ENCODE measurements at regions not wholly inside any gene's neighbourhood (a gene's known extent, or its start where the extent isn't known, plus 50 kb on each side); places are given as distances from the start of the nearest gene placed in this dataset.
"Not testable (repeated sequence)": the region's sequence is repeated elsewhere in the genome, so short reads cannot be mapped to it uniquely, and the experiment has no call there.

GRCh38 chr10:62985807-62986600, 147.1 kb upstream of the NRBF2 start:
- TF ChIP-seq CTCF (IDR thresholded peaks at IDR 0.05; ENCODE audit: low read depth, low read length): no peak
- Histone ChIP-seq H3K4me3 (ENCODE audit: low read depth, low read length) (no peak overlapping the region), H3K27me3 (ENCODE audit: insufficient read depth, low read depth, severe bottlenecking) (peaks cover 42% of the 10 kb centered on the region), H3K9me3 (ENCODE audit: severe bottlenecking) (no peaks in the 10 kb centered on the region), H3K27ac (no peak overlapping the region), H3K36me3 (no peaks in the 10 kb centered on the region)
- no peak for DNase-seq

- Histone ChIP-seq H3K4me3 (ENCODE audit: low read depth, low read length) (no peak overlapping the region), H3K9me3 (ENCODE audit: severe bottlenecking) (no peaks in the 10 kb centered on the region), H3K27ac (no peak overlapping the region), H3K27me3 (ENCODE audit: insufficient read depth, low read depth, severe bottlenecking) (peaks cover 27% of the 10 kb centered on the region), H3K36me3 (no peaks in the 10 kb centered on the region)
- no peak for TF ChIP-seq CTCF (IDR thresholded peaks at IDR 0.05; ENCODE audit: low read depth, low read length)
- no peak for DNase-seq
Measured at GRCh38 chr10:62981096-62981495, 152.0 kb upstream of the NRBF2 start.

- no peak for TF ChIP-seq CTCF (IDR thresholded peaks at IDR 0.05; ENCODE audit: low read depth, low read length)
- Histone ChIP-seq H3K36me3 (no peaks in the 10 kb centered on the region), H3K27ac (no peak overlapping the region), H3K4me3 (ENCODE audit: low read depth, low read length) (no peak overlapping the region), H3K9me3 (ENCODE audit: severe bottlenecking) (no peaks in the 10 kb centered on the region), H3K27me3 (ENCODE audit: insufficient read depth, low read depth, severe bottlenecking) (peaks cover 25% of the 10 kb centered on the region)
- DNase-seq: no peak
Measured at GRCh38 chr10:62980687-62981086, 152.4 kb upstream of the NRBF2 start.

- no peaks in the 10 kb centered on the region for H3K9me3 ChIP-seq (ENCODE audit: severe bottlenecking)
- no peak overlapping the region for H3K4me3 ChIP-seq (ENCODE audit: low read depth, low read length)
- peaks cover 27% of the 10 kb centered on the region for H3K27me3 ChIP-seq (ENCODE audit: insufficient read depth, low read depth, severe bottlenecking)
- H3K27ac ChIP-seq: no peak overlapping the region
- H3K36me3 ChIP-seq: no peaks in the 10 kb centered on the region
- TF ChIP-seq CTCF (IDR thresholded peaks at IDR 0.05; ENCODE audit: low read depth, low read length): no peak
- DNase-seq: no peak
Measured at GRCh38 chr10:62979921-62980320, 153.2 kb upstream of the NRBF2 start.

- DNase-seq: no peak
- Histone ChIP-seq H3K36me3 (no peaks in the 10 kb centered on the region), H3K27me3 (ENCODE audit: insufficient read depth, low read depth, severe bottlenecking) (peaks cover 27% of the 10 kb centered on the region), H3K9me3 (ENCODE audit: severe bottlenecking) (no peaks in the 10 kb centered on the region), H3K27ac (no peak overlapping the region), H3K4me3 (ENCODE audit: low read depth, low read length) (no peak overlapping the region)
- TF ChIP-seq CTCF (IDR thresholded peaks at IDR 0.05; ENCODE audit: low read depth, low read length): no peak
Measured at GRCh38 chr10:62978482-62978881, 154.6 kb upstream of the NRBF2 start.

- peaks cover 23% of the 10 kb centered on the region for H3K27me3 ChIP-seq (ENCODE audit: insufficient read depth, low read depth, severe bottlenecking)
- not testable (repeated sequence) for DNase-seq; H3K9me3 ChIP-seq (ENCODE audit: severe bottlenecking)
Measured at GRCh38 chr10:62974795-62975194, 158.3 kb upstream of the NRBF2 start.

More at GRCh38 chr10:62974795-62975194, 158.3 kb upstream of the NRBF2 start:
- not testable (repeated sequence) for H3K27ac ChIP-seq; H3K4me3 ChIP-seq (ENCODE audit: low read depth, low read length); H3K36me3 ChIP-seq

Measured in WERI-Rb-1 (cell line).